ENCODE measurements at regions not wholly inside any gene's neighbourhood (a gene's known extent, or its start where the extent isn't known, plus 50 kb on each side); places are given as distances from the start of the nearest gene placed in this dataset.

DNA sequence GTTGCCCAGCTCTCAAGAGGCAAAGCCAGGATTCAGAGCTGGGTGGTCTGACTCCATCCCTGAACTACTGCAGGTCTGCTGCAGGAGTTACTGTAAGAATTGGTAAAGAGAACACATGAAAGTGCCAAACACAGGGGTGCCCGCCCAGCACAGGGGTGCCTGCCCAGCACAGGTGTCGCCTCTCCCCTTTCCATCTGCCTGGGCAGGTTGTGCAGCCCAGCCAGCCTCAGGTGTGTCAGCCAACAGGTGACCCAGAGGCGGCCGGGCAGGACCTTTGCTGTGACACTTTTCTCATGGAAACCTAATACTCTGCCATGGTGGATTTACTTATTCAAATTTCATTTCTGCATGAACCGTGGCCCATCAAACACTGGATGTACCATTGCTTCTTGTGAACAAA, 289.7 kb upstream of the IRX4 start:
- Histone ChIP-seq H3K36me3 (replicated peaks; ENCODE audit: low read depth, low read length) (no peaks in the 10 kb centered on the region), H3K4me2 (ENCODE audit: low read length) (no peak overlapping the region), H3K9me3 (ENCODE audit: insufficient read depth, low read length) (no peaks in the 10 kb centered on the region), H2AFZ (ENCODE audit: low read depth, low read length) (no peak overlapping the region), H3K9ac (ENCODE audit: low read length) (no peak overlapping the region), H3K27me3 (ENCODE audit: low read depth, low read length) (no peaks in the 10 kb centered on the region), H3K27ac (ENCODE audit: low read length) (no peak overlapping the region), H3K4me3 (ENCODE audit: low read length) (no peak overlapping the region), H3K79me2 (ENCODE audit: low read length) (no peaks in the 10 kb centered on the region), H3K4me1 (ENCODE audit: low read length) (no peaks in the 10 kb centered on the region), H4K20me1 (ENCODE audit: insufficient read depth, low read length) (no peaks in the 10 kb centered on the region)
- TF ChIP-seq EZH2phosphoT487 (IDR thresholded peaks at IDR 0.05; ENCODE audit: low read depth), result no peak
- TF ChIP-seq, protein P1, sequence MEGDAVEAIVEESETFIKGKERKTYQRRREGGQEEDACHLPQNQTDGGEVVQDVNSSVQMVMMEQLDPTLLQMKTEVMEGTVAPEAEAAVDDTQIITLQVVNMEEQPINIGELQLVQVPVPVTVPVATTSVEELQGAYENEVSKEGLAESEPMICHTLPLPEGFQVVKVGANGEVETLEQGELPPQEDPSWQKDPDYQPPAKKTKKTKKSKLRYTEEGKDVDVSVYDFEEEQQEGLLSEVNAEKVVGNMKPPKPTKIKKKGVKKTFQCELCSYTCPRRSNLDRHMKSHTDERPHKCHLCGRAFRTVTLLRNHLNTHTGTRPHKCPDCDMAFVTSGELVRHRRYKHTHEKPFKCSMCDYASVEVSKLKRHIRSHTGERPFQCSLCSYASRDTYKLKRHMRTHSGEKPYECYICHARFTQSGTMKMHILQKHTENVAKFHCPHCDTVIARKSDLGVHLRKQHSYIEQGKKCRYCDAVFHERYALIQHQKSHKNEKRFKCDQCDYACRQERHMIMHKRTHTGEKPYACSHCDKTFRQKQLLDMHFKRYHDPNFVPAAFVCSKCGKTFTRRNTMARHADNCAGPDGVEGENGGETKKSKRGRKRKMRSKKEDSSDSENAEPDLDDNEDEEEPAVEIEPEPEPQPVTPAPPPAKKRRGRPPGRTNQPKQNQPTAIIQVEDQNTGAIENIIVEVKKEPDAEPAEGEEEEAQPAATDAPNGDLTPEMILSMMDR (IDR thresholded peaks at IDR 0.05; ENCODE audit: low read depth, low read length), result no peak

DNA sequence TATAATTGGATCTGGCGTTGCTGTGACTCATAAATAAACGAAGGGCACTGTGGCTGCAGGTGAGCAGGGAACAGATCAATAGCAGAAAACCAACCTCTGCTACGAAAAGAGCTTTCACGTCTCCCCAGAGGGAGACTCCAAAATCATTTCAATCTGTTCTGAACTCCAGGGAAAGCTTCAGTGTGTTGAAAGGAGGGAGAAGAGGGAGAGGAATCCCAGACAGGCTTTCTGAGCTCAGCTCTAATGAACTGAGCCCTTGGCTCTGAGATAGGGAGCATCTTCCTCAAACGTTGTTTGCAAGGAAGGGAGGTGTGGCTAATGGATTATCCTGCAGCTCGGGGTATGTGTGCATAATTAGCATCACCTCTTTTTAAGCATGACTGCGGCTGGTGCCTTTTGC, 288.0 kb upstream of the IRX4 start:
- TF ChIP-seq, protein P1 (IDR thresholded peaks at IDR 0.05; ENCODE audit: low read depth, low read length), result no peak
- TF ChIP-seq EZH2phosphoT487 (IDR thresholded peaks at IDR 0.05; ENCODE audit: low read depth), result no peak
- Histone ChIP-seq H3K4me2 (ENCODE audit: low read length) (no peak overlapping the region), H2AFZ (ENCODE audit: low read depth, low read length) (no peak overlapping the region)

GRCh38 chr5:2169850-2170760, 287.4 kb upstream of the IRX4 start:
- Histone ChIP-seq H3K4me2 (ENCODE audit: low read length) (no peak overlapping the region), H3K9me3 (ENCODE audit: insufficient read depth, low read length) (no peaks in the 10 kb centered on the region), H4K20me1 (ENCODE audit: insufficient read depth, low read length) (no peaks in the 10 kb centered on the region), H3K36me3 (replicated peaks; ENCODE audit: low read depth, low read length) (no peaks in the 10 kb centered on the region), H3K27me3 (ENCODE audit: low read depth, low read length) (no peaks in the 10 kb centered on the region), H3K4me1 (ENCODE audit: low read length) (no peaks in the 10 kb centered on the region), H2AFZ (ENCODE audit: low read depth, low read length) (no peak overlapping the region), H3K9ac (ENCODE audit: low read length) (no peak overlapping the region), H3K4me3 (ENCODE audit: low read length) (no peak overlapping the region), H3K27ac (ENCODE audit: low read length) (no peak overlapping the region), H3K79me2 (ENCODE audit: low read length) (no peaks in the 10 kb centered on the region)
- no peak for TF ChIP-seq EZH2phosphoT487 (IDR thresholded peaks at IDR 0.05; ENCODE audit: low read depth)
- TF ChIP-seq, protein P1 (IDR thresholded peaks at IDR 0.05; ENCODE audit: low read depth, low read length), result no peak

More for the DNA sequence above, 288.0 kb upstream of the IRX4 start:
- Histone ChIP-seq H4K20me1 (ENCODE audit: insufficient read depth, low read length) (no peaks in the 10 kb centered on the region), H3K4me3 (ENCODE audit: low read length) (no peak overlapping the region), H3K27me3 (ENCODE audit: low read depth, low read length) (no peaks in the 10 kb centered on the region), H3K27ac (ENCODE audit: low read length) (no peak overlapping the region), H3K79me2 (ENCODE audit: low read length) (no peaks in the 10 kb centered on the region), H3K9ac (ENCODE audit: low read length) (no peak overlapping the region), H3K4me1 (ENCODE audit: low read length) (no peaks in the 10 kb centered on the region), H3K36me3 (replicated peaks; ENCODE audit: low read depth, low read length) (no peaks in the 10 kb centered on the region), H3K9me3 (ENCODE audit: insufficient read depth, low read length) (no peaks in the 10 kb centered on the region)

DNA sequence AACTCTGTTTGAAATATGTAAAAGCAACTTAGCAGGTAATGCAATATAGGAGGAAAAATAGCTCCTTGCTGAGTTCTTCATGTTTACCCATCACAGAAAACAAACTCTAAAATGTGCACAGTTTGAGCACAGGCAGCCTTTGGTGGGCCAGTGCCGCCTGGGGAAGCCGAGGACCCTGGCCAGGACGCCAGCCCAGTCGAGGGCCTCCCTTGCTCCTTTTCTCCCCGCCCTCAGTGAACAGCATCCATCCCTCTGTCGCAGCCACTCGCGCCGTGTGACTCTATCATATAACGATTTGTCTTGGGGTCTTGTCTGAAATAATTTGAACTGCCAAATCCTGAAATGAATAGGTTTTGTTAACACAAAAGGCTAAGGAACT, 286.7 kb upstream of the IRX4 start:
- H3K4me3 ChIP-seq (ENCODE audit: low read length), result no peak overlapping the region
- TF ChIP-seq EZH2phosphoT487 (IDR thresholded peaks at IDR 0.05; ENCODE audit: low read depth), result no peak
- TF ChIP-seq, protein P1 (IDR thresholded peaks at IDR 0.05; ENCODE audit: low read depth, low read length), result no peak
- H3K4me1 ChIP-seq (ENCODE audit: low read length), result no peaks in the 10 kb centered on the region
- no peak overlapping the region for H2AFZ ChIP-seq (ENCODE audit: low read depth, low read length)
- H4K20me1 ChIP-seq (ENCODE audit: insufficient read depth, low read length), result no peaks in the 10 kb centered on the region
- H3K79me2 ChIP-seq (ENCODE audit: low read length), result no peaks in the 10 kb centered on the region
- no peak overlapping the region for H3K9ac ChIP-seq (ENCODE audit: low read length)
- H3K27ac ChIP-seq (ENCODE audit: low read length), result no peak overlapping the region
- no peak overlapping the region for H3K4me2 ChIP-seq (ENCODE audit: low read length)
- no peaks in the 10 kb centered on the region for H3K36me3 ChIP-seq (replicated peaks; ENCODE audit: low read depth, low read length)
- no peaks in the 10 kb centered on the region for H3K9me3 ChIP-seq (ENCODE audit: insufficient read depth, low read length)
- H3K27me3 ChIP-seq (ENCODE audit: low read depth, low read length), result no peaks in the 10 kb centered on the region

All from OCI-LY3 (cell line).